Erythroblast (primary cell): ENCODE measurements at regions not wholly inside any gene's neighbourhood (a gene's known extent, or its start where the extent isn't known, plus 50 kb on each side); places are given as distances from the start of the nearest gene placed in this dataset.

Experiments
- GATA1 ChIP-seq: IDR thresholded peaks from 2 replicates; pipeline ENCODE4 v1.6.1; 2011; ENCODE audit warnings: low read depth, mild to moderate bottlenecking, control low read depth, low read length, moderate library complexity
- POLR2A ChIP-seq: IDR thresholded peaks from 2 replicates; pipeline ENCODE4 v1.6.1; 2011; ENCODE audit warnings: mild to moderate bottlenecking, low read length

- no peak for TF ChIP-seq POLR2A
- no peak for TF ChIP-seq GATA1
Observed at GRCh38 chr10:121260377-121260776, 337.9 kb downstream of the FGFR2 start.
